Suppressor macrophage treated with lipopolysaccharide for 4 hours (primary cell): ENCODE measurements at regions not wholly inside any gene's neighbourhood (a gene's known extent, or its start where the extent isn't known, plus 50 kb on each side); places are given as distances from the start of the nearest gene placed in this dataset.
"Not testable (repeated sequence)": the region's sequence is repeated elsewhere in the genome, so short reads cannot be mapped to it uniquely, and the experiment has no call there.

Experiments
- DNase-seq: peaks from one replicate; pipeline ENCODE4 v3.0.0-alpha.2; 2020

DNA sequence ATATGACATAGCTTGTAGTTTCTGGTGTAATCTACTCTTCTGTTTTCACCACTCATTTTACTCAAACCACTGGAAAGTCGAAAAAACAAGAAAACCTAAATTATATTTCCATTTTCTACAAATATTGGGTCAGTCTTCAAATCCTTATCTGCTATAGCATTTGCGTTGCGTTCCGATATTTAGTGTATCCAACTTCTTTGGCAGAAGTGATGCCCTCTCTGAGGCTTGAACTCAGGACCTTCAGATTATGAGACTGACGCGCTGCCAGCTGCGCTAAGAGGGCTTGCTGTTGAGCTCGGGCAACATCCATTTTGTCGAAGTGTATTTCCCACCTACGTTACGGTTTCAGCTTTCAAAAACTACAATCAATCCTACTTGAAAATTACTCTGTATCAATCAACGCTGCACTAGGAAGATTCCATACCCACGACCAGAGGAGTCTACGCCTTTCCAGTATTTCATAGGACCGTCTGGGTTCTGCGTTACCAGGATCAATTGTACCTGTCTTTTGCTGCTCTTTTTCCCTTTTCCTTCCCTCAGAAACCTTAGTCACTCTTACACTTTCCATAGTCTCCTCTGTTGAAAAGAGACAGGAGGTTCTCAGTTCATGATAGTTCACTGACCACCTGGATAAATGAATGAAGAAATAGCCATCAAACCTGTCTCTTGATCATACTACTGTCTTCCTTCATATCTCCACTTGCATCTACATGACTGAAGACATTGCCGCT lies 140.5 kb upstream of the ZNF322 start:
- not testable (repeated sequence) for DNase-seq

GRCh38 chr6:26803762-26804161 lies 144.2 kb upstream of the ZNF322 start:
- DNase-seq = not testable (repeated sequence)

- DNase-seq = not testable (repeated sequence)
These were observed 152.1 kb upstream of the ZNF322 start for GRCh38 chr6:26811486-26812116.

DNA sequence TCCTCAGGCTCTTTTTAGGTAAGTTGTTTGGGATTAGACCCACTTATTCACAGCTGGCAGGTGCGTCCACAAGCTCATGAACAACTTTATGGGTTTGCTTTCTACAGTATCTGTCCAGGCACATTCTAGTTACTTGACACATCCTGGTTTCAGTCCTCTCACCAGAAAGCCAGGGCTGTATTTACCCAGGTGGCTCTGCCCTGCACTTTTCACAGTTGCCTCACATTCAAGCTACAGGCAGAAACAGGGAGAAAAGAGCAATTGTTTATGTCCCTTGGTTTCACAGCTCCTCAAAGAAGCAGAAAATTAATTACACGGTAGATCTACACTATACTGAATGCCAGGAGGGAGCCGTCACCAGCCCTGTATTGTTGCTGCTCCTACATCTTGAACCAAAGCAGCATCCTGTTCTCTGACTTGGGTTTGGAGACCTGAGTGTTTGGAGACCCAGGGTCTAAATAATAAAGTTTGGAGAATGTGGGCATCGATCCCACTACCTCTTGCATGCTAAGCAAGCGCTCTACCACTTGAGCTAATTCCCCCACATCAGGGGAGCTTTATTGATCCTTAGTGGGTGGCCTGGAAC lies 159.2 kb upstream of the ZNF322 start:
- DNase-seq = not testable (repeated sequence)

GRCh38 chr6:26827965-26828364 lies 168.4 kb upstream of the ZNF322 start:
- DNase-seq = not testable (repeated sequence)

DNA sequence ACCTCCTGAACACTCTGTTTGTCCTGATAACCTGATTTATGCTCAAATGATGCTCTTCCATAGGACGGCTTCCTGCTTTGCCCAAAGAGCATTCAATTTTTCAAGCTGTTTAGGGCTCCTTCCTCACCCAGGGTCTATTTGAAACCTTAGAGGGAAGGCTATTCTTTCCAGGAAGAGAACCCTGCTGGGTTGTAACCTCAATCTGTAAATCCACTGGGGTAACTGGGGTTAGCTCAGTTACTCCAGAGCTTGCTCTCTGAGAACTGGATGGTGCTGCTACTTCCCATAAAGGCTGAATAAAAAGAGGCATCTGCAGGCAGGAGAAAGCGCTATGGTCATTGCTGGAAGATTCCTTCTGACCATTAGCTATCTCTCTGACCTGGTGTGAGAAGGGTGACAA lies 169.9 kb upstream of the ZNF322 start:
- not testable (repeated sequence) for DNase-seq

DNA sequence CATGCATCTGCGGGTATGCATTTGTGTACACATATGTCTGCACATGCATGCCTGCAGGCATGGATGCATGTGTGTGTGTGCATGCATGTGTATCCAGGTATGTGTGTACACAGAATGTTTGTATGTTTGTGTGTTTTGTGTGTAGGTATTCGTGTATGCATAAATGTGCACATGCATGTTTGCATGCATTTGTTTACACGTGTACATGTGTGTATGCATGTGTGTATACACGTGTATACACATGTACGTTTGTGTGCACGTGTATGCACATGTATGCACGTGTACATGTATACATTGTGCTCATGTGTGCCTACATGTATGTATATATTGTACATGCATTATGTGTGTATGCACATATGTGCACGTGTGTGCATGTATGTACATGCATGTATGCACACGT lies 171.4 kb upstream of the ZNF322 start:
- not testable (repeated sequence) for DNase-seq

DNA sequence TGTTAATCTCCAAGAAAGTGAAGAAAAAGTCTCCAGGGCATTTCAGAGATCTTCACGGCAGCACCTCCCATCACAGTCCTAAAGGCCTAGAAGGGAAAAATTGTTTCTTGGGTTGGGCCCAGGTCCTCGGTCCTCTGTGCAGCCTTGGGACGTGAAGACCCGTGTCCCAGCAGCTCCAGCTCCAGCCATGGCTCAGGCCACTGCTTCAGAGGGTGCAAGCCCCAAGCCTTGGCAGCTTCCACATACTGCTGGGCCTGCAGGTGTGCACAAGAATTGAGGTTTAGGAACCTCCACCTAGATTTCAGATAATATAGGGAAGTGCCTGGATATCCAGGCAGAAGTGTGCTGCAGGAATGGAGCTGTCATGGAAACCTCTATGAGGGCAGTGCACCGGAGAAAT lies 176.2 kb upstream of the ZNF322 start:
- not testable (repeated sequence) for DNase-seq

- DNase-seq = not testable (repeated sequence)
These were observed 177.1 kb upstream of the ZNF322 start for GRCh38 chr6:26836657-26837056.

GRCh38 chr6:26844823-26845222 lies 185.3 kb upstream of the ZNF322 start:
- DNase-seq = not testable (repeated sequence)

- DNase-seq = not testable (repeated sequence)
These were observed 197.7 kb upstream of the ZNF322 start for GRCh38 chr6:26857289-26857688.

DNA sequence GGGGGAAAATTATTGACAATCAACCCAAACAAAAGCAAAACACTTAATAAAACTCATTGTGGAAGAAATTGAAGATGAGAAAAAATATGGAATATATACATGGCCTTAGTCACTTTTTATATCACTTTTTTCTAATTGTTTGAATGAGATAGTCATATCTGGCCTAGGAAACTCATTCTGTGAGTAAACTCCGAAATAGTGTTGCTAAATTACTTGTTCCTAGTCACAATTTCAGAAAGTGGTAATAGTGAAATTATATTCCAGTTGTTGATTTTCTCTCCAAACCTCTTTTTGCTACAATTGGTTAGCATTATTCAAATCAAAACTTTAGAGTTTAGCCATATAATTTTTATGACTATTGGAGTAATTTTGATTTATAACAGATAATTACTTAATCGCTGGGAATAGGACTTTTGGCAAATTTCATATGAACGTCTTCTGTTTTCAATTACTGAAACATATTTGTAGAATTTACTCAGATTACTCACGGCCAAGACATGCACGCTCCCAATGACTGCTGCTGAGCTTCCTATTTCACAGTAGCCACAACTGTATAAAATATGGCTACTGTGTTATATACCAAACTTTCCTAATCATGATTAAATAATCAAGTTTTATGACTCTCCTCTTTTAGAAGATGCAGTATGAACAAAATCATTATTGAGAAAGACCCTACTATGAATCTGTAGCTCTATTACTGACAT lies 199.7 kb upstream of the ZNF322 start:
- DNase-seq = not testable (repeated sequence)

DNA sequence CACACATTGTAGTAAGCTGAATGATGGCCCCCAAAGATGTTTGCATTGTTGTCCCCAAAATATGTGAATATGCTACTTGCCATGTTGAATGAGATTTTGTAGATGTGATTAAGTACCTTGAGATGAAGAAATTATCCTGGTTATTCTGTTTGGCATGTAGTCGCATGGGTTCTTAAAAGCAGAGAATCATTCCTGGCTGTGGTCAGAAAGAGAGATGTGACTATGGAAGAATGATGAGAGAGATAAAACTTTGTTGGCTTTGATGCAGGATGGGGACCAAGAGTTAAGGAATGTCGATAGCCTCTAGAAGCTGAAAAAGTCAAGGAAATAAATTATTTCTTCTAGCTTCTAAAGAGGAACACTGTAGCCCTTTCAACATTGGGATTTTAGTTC lies 200.2 kb upstream of the ZNF322 start:
- not testable (repeated sequence) for DNase-seq

DNA sequence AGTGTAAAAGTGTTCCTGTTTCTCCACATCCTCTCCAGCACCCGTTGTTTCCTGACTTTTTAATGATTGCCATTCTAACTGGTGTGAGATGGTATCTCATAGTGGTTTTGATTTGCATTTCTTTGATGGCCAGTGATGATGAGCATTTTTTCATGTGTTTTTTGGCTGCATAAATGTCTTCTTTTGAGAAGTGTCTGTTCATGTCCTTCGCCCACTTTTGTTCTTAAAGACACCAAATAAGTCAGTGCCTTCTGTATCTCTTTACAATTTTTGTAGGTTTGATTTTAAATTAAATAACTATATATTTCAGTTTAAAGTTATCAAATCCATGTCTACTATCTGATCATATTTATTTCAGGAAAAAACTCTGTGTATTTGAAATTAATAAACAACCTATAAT lies 202.4 kb upstream of the ZNF322 start:
- not testable (repeated sequence) for DNase-seq

DNA sequence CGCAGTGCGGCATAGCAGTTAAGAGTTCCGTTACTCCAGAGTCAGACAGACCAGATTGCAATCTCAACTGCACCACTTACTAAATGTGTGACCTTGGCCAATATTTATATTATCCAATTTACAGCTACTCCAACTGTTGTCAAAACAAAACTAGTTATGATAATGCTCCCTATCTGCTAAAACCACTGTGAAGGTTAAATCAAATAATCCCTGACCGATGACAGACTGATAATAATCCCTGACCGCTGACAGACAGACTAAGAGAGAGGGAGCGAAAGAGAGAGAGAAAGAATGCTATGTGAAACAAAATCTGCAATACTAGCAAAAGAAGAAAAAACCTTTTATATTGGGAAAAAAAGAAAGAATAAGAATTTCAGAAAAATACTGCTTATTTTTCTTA lies 204.1 kb upstream of the ZNF322 start:
- not testable (repeated sequence) for DNase-seq

DNA sequence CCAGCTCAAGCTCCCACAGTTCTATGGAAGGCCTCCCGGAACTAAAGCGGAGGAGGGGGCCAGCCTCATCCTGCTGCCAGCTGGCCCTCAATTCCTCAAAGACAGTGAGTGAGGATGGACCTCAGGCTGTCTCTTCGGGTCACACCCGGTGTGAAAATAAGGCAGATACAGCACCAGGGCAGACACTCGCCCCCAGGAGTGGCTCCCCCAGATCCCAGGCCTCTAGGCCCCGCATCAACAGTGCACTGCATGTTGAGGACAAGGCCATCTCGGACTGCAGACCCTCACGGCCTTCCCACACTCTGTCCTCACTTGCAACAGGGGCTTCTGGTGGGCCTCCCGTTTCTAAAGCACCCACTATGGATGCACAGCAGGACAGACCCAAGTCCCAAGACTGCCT lies 239.2 kb upstream of the ZNF322 start:
- DNase-seq = not testable (repeated sequence)

DNA sequence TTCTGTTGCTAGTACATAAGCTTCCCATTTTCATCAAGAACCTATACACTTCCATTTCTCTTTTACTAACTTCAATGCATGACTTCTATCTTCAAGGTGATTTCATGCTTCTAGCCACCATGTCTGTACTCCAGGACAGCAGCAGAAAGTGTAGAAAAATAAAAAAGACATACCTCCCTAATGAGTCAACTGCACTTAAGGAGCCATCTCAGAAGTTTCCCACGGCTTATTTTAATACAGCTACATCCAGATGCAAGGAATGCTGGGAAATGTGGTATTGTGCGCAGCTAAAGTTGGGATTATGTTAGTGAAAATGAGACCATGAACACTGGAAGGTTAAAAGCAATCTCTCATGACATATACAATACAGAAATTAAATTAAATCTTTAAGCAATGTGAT lies 264.7 kb upstream of the ZNF322 start:
- DNase-seq = not testable (repeated sequence)

DNA sequence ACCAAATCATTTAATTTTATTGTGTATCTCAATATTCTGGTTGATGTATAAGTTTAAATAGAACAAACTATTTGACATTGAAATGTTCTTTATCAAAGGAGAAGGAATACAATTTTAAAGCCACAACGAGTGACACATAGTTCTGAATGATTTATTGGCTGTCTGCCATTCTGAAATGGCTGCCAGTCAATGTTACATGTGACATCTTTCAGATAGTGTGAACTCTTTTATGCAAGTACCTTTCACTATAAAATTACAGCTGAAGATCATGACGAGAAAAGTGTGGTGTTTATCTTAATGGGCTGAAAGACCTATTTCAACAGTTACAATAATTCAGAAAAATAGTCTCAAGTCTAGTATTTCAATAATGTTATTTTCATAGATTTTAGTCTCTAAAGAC lies 268.6 kb upstream of the ZNF322 start:
- not testable (repeated sequence) for DNase-seq

DNA sequence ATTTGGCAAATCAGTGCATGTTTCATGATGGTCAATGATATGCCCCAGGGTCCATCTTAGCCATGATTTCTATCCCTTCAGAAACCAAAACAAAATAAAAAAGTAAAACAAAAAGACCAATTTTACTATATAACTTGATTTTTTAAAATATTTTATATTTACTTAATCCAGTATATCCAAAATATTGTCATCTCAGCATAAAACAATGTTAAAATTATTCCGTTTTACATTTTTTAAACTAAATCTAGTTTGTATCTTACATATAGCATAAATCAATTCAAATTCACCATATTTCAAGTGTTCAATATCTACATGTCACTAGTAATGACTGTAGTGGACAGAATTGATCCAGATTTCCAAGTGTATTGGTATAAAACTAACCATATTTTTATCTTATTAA lies 277.7 kb upstream of the ZNF322 start:
- not testable (repeated sequence) for DNase-seq

DNA sequence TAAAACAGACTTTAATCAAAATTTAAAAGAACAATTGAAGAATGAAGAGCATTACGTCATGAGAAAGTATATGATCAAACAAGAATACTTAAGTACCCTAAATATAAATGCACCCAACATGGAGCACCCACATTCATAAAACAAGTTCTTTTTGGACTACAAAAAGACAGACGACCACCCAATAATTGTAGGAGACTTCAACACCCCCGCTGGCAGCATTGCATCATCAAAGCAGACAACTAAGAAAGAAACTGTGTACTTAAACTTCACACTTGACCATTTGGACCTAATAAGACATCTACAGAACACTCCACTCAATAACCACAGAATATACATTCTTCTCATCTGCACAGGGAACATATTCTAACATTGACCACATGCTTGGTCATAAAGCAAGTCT lies 291.7 kb upstream of the ZNF322 start:
- not testable (repeated sequence) for DNase-seq

GRCh38 chr6:26956078-26956600 lies 291.4 kb upstream of the PRSS16 start:
- DNase-seq = peak; percentile 12

- peak; percentile 61 for DNase-seq
These were observed 290.8 kb upstream of the PRSS16 start for GRCh38 chr6:26956601-26957184.
